Thoracic aorta (tissue), 2 donors: ENCODE measurements at regions not wholly inside any gene's neighbourhood (a gene's known extent, or its start where the extent isn't known, plus 50 kb on each side); places are given as distances from the start of the nearest gene placed in this dataset.

Experiments
- ATAC-seq: fragments of 150-250 bp; one replicate; pipeline ENCODE4 v1.8.0; 2017; ENCODE audit warnings: low read depth; ENCODE audit not compliant: insufficient number of reproducible peaks, low FRiP score
- DNase-seq: peaks from one replicate; pipeline ENCODE4 v3.0.0-alpha.2; 2020; ENCODE audit warnings: low spot score
- H3K27ac ChIP-seq, 2 donors: fragments of 200-600 bp; sonication (generic); 1 replicate in 1 of 2; 2 replicates in 1 of 2; pipeline ENCODE4 v1.5.1; 2016; ENCODE audit warnings: mild to moderate bottlenecking in 2 of 2, moderate library complexity in 2 of 2
- H3K27me3 ChIP-seq: fragments of 200-600 bp; sonication (generic); replicated peaks from 2 replicates; pipeline ENCODE4 v1.6.0; 2016; ENCODE audit warnings: mild to moderate bottlenecking; ENCODE audit not compliant: insufficient read depth
- H3K36me3 ChIP-seq: fragments of 200-600 bp; sonication (generic); one replicate; pipeline ENCODE4 v1.5.1; 2016
- H3K4me1 ChIP-seq, 2 donors: fragments of 200-600 bp; sonication (generic); 1 replicate in 1 of 2; 2 replicates in 1 of 2; pipeline versions ENCODE4 v1.5.1 to v1.6.0; 2016; ENCODE audit warnings: low read depth in 2 of 2, mild to moderate bottlenecking in 1 of 2; ENCODE audit not compliant: control insufficient read depth in 1 of 2
- H3K4me3 ChIP-seq: fragments of 200-600 bp; sonication (generic); 2 replicates; pipeline ENCODE4 v1.5.1; 2016; ENCODE audit warnings: mild to moderate bottlenecking
- H3K9me3 ChIP-seq: fragments of 200-600 bp; sonication (generic); 2 replicates; pipeline ENCODE4 v1.5.1; 2016
- TF ChIP-seq, protein P1 (sequence below): fragments of 200-600 bp; sonication (generic); IDR thresholded peaks from one replicate; pipeline ENCODE4 v1.5.1; 2019; ENCODE audit warnings: antibody characterized with exemption

DNA sequence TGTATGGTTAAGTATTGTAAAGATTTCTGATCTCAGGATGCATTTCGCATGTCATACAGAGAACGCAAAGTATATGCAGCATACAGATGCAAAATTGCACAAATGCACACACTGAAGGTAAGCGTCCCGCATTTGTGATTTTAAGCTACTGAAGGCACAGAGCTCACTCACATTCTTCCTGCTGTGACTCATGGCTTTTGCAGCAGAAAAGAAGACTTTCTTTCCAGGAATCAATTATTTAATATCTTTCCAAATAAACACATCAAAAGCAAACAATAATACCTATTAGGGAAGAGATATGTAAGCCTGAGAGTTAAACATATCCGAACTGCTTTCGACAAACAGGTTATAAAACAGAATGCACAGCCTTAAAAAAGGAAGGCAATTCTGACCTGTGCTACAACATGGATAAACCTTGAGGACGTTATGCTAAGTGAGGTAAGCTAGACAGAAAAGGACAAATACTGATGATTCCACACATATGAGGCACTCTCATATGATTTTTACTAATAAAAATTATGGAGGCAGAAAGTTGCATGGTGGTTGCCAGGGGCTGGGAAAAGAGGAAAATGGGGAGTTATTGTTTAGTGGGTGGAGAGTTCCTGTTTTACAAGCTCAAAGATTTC lies 109.0 kb downstream of the TFAP2A start:
- Histone ChIP-seq H3K4me1 (no peaks in the 10 kb centered on the region), H3K27me3 (no peaks in the 10 kb centered on the region), H3K4me3 (no peak overlapping the region), H3K27ac (no peak overlapping the region), H3K9me3 (no peaks in the 10 kb centered on the region), H3K36me3 (no peaks in the 10 kb centered on the region)
- TF ChIP-seq, protein P1, sequence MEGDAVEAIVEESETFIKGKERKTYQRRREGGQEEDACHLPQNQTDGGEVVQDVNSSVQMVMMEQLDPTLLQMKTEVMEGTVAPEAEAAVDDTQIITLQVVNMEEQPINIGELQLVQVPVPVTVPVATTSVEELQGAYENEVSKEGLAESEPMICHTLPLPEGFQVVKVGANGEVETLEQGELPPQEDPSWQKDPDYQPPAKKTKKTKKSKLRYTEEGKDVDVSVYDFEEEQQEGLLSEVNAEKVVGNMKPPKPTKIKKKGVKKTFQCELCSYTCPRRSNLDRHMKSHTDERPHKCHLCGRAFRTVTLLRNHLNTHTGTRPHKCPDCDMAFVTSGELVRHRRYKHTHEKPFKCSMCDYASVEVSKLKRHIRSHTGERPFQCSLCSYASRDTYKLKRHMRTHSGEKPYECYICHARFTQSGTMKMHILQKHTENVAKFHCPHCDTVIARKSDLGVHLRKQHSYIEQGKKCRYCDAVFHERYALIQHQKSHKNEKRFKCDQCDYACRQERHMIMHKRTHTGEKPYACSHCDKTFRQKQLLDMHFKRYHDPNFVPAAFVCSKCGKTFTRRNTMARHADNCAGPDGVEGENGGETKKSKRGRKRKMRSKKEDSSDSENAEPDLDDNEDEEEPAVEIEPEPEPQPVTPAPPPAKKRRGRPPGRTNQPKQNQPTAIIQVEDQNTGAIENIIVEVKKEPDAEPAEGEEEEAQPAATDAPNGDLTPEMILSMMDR: no peak
- DNase-seq (no peak), ATAC-seq (no peak)

DNA sequence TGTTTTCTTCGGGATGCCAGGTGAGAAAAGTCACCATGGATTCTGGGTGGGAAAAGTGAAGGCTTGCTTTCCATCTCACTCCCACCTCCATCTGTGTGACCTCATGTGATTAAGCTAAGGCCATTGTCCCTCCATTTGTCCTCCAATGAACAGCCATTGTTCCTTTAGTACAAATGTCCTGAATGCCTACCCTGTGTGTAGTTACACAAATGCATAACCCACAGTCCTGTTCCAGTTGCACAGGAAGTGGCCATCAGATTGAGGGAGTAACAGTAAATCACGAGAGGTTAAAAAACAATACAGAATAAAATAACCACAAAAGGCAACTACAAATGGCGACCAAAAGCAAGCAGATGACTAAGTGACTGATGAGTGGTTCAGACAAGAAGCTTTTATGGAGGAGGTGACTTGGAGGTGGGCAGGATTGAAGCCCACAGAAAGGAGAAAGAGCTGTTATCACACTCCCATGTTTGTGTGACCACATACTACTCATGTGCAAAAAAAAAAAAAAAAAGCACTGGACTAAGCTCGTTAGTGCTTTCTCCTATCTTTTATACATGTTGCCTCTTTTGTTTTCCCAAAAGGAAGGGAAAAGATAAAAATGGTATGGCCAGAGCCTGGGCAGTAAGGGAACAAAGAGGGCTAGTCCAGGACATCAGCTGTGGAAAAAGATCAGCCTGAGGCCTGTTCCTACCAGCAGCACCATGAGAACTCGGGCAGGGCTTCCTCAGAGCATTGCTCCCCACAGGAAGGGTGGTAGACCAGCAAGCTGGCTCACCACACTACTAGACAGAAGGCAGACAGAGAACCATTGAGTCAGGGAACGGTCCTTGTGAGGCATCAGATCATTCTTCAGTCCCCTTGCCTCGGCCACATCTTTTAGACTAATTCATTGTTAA lies 111.0 kb downstream of the TFAP2A start:
- no peak for ATAC-seq
- H3K9me3 ChIP-seq: no peaks in the 10 kb centered on the region
- TF ChIP-seq, protein P1: no peak
- H3K36me3 ChIP-seq: no peaks in the 10 kb centered on the region
- no peaks in the 10 kb centered on the region for H3K4me1 ChIP-seq
- no peak overlapping the region for H3K27ac ChIP-seq
- H3K27me3 ChIP-seq: no peaks in the 10 kb centered on the region
- H3K4me3 ChIP-seq: no peak overlapping the region
- DNase-seq: no peak

DNA sequence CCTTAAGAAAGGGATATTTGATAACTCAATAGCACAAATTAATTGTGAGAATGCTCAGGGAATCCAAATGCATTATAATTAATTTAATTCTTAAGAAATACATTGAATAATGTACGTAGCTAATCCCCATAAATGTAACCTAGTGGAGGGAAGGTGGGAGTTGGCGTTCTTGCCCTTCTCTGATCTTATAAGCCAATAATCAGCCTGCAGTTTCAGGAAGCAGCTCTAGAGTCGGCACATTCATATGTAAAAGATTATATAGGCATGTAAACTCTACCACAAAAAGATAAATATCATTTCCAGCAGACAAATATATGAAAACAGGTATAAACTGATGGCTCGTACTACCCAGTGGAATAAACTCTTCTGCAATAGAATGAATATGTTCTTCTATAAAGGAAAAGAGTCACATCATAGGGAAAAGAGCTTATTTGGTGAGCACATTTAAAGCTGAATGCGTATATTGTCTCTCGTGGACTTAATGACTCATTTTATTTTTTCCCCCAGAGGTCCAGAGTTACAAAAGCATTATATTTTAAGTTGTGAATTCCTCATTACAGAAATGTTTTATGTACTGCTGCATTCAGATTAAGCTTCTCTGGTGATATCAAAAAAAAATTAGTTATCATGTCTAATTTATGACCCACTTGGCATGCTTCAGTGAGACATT lies 112.2 kb downstream of the TFAP2A start:
- no peak overlapping the region for H3K4me3 ChIP-seq
- TF ChIP-seq, protein P1: no peak
- ATAC-seq: no peak
- no peaks in the 10 kb centered on the region for H3K27me3 ChIP-seq
- DNase-seq: no peak
- no peaks in the 10 kb centered on the region for H3K9me3 ChIP-seq
- H3K4me1 ChIP-seq: no peaks in the 10 kb centered on the region
- no peak overlapping the region for H3K27ac ChIP-seq
- H3K36me3 ChIP-seq: no peaks in the 10 kb centered on the region

DNA sequence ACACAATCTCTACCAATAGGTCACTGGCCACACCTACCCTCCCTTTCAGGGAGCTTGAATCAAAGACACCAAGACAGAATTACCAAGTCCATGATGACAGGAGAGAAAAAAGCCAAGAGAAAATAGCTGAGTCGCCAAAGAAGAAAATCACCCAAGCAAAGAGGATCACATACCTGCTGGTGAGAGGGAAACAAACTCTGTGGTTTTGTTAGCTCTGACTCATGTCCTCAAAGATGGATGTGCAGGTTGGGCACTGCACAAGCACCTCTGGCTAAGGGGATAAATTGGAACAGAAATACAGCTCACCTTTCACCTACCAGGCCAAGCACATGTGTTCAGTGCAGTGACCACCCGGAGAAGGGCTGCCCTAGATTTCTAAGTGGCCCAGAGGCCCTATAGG lies 114.8 kb downstream of the TFAP2A start:
- no peaks in the 10 kb centered on the region for H3K27me3 ChIP-seq
- no peak overlapping the region for H3K4me3 ChIP-seq
- no peak for DNase-seq
- H3K9me3 ChIP-seq: no peaks in the 10 kb centered on the region
- no peak overlapping the region for H3K27ac ChIP-seq
- no peaks in the 10 kb centered on the region for H3K4me1 ChIP-seq
- TF ChIP-seq, protein P1: no peak
- H3K36me3 ChIP-seq: no peaks in the 10 kb centered on the region
- ATAC-seq: no peak

DNA sequence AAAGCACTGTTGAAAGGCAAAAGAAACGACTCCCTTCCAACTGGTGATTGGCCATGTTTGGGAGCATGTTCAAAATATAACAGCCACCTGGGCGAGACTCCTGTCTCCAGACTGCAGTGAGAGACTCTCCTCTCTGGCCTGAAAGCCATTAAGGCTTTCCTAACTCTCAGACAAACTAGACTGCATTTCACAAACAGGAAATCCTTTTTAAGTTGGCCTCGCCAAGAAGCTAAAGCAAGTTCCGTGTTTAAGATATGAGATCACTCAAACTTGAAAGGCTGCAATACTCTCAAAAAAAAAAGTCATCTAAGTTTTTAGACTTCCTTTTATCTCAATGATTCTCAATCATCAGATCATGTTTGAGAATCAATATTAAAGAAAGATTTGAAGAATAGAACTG lies 117.0 kb downstream of the TFAP2A start:
- H3K27me3 ChIP-seq: no peaks in the 10 kb centered on the region
- H3K36me3 ChIP-seq: no peaks in the 10 kb centered on the region
- no peak overlapping the region for H3K4me3 ChIP-seq
- H3K9me3 ChIP-seq: no peaks in the 10 kb centered on the region
- H3K4me1 ChIP-seq: no peaks in the 10 kb centered on the region
- DNase-seq (no peak), ATAC-seq (no peak)
- TF ChIP-seq, protein P1: no peak
- no peak overlapping the region for H3K27ac ChIP-seq
